DND-41 (cell line): ENCODE measurements at regions not wholly inside any gene's neighbourhood (a gene's known extent, or its start where the extent isn't known, plus 50 kb on each side); places are given as distances from the start of the nearest gene placed in this dataset.

Source experiments
- EZH2 ChIP-seq: IDR thresholded peaks from 3 replicates; pipeline ENCODE4 v1.6.1; 2012; ENCODE audit warnings: borderline replicate concordance, low read depth, mild to moderate bottlenecking, moderate library complexity, low read length, inconsistent platforms; ENCODE audit not compliant: severe bottlenecking
- TF ChIP-seq, protein P1 (sequence below): IDR thresholded peaks from 2 replicates; pipeline ENCODE4 v1.5.1; 2012; ENCODE audit warnings: borderline replicate concordance, low read length, moderate library complexity, mild to moderate bottlenecking; ENCODE audit not compliant: poor library complexity, severe bottlenecking; ENCODE audit errors: extremely low read depth

DNA sequence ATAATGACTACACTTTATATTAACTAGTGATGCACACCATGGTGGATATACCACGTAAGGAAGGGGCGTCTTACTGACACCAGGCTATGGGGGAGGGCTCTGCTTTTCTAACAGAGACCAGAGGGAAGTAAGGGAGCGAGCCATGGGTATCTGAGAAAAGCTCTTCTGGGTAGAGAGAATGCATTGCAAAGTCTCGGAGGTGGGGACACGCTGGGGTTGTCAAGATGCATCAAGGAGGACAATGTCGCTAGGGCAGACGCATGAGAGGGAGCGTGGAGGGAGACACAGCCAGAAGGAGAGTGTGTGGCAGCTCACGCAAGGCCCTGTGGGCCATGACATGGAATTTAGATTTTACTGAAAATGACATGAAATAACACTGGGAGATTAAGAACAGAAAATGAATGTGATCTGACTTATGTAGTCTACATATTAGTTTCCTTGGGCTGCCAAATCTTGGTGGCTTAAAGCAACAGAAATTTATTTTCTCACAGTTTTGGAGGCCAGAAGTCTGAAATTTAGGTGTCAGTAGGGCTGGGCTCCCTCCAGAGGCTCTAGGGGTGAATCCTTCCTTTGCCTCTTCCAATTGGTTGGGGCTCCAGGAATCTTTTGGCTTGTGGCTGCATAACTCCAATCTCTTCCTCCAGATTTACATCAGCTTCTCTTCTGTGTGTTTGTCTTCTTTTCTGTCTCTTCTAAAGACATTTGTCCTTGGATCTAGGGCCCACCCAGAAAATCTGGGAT lies 352.2 kb downstream of the CYRIA start:
- TF ChIP-seq, protein P1, sequence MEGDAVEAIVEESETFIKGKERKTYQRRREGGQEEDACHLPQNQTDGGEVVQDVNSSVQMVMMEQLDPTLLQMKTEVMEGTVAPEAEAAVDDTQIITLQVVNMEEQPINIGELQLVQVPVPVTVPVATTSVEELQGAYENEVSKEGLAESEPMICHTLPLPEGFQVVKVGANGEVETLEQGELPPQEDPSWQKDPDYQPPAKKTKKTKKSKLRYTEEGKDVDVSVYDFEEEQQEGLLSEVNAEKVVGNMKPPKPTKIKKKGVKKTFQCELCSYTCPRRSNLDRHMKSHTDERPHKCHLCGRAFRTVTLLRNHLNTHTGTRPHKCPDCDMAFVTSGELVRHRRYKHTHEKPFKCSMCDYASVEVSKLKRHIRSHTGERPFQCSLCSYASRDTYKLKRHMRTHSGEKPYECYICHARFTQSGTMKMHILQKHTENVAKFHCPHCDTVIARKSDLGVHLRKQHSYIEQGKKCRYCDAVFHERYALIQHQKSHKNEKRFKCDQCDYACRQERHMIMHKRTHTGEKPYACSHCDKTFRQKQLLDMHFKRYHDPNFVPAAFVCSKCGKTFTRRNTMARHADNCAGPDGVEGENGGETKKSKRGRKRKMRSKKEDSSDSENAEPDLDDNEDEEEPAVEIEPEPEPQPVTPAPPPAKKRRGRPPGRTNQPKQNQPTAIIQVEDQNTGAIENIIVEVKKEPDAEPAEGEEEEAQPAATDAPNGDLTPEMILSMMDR, result no peak
- TF ChIP-seq EZH2, result no peak
